SK-N-MC (cell line): ENCODE measurements at regions not wholly inside any gene's neighbourhood (a gene's known extent, or its start where the extent isn't known, plus 50 kb on each side); places are given as distances from the start of the nearest gene placed in this dataset.

Source experiments
- EZH2 ChIP-seq: fragments of 200-600 bp; sonication (generic); IDR thresholded peaks from one replicate; pipeline ENCODE4 v1.6.1; 2017; ENCODE audit warnings: antibody characterized with exemption
- FOXP2 ChIP-seq: optimal IDR thresholded peaks from 2 replicates; pipeline ENCODE3; 2011; ENCODE audit warnings: mild to moderate bottlenecking, moderate library complexity; ENCODE audit not compliant: insufficient read depth; ENCODE audit errors: extremely low read length, control extremely low read depth
- POLR2AphosphoS5 ChIP-seq: IDR thresholded peaks from 2 replicates; pipeline ENCODE4 v1.6.1; 2012; ENCODE audit warnings: mild to moderate bottlenecking, low read depth, low read length, borderline replicate concordance

- TF ChIP-seq EZH2, result no peak
- TF ChIP-seq POLR2AphosphoS5, result no peak
- no peak for TF ChIP-seq FOXP2
Observed at GRCh38 chr5:125868036-125868435, 555.2 kb upstream of the GRAMD2B start.
